Brain pericyte (primary cell): ENCODE measurements at regions not wholly inside any gene's neighbourhood (a gene's known extent, or its start where the extent isn't known, plus 50 kb on each side); places are given as distances from the start of the nearest gene placed in this dataset.

ENCODE experiments used
- DNase-seq: peaks from one replicate; pipeline ENCODE4 v3.0.0-alpha.2; 2012; ENCODE audit warnings: low read depth, low spot score

DNA sequence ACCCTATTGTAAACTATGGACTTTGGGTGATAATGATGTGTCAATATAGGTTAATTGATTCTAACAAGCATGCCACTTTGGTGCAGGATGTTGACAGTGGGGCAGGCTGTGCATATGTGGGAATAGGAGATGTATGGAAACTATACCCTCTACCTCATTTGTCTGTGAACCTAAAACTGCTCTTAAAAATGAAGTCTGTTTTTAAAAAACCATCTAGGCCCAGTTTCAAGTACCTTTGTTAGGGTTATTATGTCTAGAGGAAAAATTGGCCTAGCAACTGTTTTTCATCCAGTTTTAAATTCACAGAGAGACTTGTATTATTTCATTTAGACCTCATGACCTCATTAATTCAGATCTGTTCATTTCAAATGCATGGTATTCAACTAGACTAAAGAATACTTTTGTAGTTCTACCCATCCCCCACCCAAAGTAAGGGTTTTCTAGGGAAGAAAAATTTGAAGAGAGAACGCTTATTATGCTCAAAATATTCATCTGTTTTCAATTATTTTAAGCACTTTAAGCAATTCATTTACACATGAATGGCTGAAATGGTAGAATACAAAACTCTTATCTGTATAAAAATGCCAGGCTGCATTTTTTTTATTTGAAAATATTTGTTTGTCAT lies 1781.9 kb upstream of the MIR17HG start:
- no peak for DNase-seq

DNA sequence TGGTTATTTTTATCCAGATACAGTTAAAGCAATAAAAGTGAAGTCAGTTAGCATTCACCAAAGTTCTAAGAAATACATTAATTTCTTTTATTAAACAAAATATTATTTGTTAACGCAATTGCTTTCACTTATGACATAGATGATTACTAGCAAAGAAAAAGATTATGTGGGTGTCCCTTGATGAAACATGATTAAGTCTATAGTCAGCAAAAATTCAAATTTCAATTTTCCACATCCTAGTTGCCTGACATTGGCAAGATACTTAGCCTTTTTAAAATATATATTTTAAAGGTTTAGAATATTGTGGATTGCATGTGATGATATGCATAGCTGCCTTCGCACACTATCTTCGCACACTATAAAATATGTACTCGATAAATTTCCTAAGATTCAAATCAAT lies 1780.5 kb upstream of the MIR17HG start:
- no peak for DNase-seq

DNA sequence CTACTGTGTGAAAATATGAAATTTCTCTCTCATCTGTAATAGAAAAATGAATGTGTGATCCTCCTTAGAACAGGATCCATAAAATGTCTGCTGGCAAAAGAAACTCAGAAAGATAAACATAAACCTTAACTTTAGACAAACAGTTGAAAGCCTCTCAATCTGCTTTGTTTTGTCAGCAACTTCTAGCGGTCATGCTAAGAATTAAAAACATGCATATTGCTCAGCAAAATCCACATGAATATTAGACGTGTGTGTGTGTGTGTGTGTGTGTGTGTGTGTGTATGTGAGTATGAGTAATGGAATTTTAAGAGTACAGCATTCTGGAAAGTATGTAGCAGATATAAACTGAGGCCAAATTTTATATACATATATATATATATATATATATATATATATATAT lies 1779.2 kb upstream of the MIR17HG start:
- peak; percentile 62 for DNase-seq

DNA sequence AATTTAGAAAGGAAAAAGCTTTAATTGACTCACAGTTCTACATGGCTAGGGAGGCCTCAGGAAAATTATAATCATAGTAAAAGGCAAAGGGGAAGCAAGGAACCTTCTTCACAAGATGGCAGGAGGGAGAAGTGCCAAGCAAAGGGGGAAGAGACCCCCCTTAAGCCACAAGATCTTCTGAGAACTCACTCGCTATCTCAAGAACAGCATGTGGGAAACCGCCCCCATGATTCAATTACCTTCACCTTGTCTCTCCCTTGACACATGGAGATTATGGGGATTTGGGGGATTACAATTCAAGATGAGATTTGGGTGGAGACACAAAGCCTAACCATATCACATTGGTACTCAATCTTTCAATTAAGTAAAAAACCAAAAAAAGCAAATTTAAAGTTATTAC lies 1778.7 kb upstream of the MIR17HG start:
- DNase-seq, result no peak

DNA sequence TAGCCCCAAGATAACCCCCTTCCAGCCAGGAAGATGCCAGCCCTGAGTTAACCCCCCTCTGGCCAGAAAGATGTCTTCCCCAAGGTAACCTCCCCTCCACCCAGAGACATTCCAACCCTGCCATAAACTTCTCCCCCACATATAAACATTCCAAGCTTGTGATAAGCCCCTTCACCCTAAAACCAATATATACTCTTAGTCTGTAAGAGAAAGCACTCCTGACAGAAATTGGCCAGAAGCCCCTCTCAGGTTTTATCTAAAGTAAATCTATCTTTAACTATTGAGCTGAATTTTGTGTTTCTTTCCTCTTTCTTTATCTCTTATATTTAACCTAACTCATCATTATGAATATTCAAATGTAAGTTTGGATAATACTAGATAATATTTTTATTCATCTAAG lies 1775.8 kb upstream of the MIR17HG start:
- no peak for DNase-seq

DNA sequence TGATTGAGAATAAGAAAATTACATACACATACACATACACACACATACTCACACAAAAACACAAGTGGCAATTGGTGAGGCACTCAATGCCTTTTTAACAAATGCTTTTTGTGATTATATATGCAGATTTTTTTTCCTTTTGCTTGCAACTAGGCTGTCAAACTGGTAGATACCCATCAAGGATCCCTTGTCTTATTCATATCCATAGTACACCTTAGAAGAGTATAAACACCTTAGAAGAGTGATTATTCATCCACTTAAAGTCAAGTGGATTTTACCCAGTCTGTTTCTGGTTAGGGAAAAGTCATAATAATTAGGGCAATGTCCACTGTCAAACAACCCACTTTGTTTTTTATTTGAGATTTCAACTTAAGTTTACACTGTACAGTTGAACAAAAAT lies 1773.4 kb upstream of the MIR17HG start:
- DNase-seq, result no peak

DNA sequence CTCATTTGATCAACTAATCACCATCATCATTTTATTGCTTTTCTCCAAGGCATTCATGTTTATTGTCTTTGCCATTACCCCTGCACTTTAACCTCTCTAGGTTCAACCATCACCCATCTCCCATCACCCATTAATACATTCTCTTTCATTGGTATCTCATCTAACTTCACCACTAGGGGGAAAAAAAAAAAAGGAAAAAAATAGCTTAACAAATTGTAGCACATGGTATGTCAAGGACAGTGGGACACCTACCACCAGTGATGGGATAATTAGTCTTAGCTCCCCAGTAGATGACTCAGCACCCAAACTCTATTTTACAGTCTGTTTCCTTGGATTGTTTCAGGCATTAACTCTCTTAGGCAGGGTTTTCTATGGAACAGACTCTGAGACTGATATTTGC lies 1770.2 kb upstream of the MIR17HG start:
- DNase-seq, result no peak

DNA sequence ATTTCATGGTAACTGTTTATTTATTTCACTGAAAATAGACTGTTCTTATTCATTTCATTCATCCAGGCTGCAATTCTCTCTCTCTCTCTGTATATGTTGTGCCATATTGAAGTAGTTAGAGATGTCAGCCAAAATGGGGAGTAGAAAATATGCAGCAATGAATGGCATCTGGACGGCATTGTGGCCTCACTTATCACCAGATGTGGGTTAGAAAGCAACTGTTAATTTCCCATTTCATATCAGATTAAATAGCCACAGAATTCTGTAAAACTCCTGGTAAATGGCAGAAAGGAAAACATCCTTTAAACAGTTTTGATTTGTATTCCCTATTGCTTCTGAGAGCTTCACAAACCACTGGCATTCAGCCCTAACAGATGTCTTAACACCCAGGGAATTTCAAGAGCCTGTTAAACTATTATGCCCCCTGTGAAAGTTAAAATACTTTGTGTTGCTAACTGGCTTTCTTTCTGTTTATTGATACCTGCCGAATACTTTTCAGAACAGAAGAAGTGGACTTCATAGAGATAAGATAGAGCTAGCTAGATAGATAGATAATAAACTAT lies 1763.3 kb upstream of the MIR17HG start:
- DNase-seq, result no peak

DNA sequence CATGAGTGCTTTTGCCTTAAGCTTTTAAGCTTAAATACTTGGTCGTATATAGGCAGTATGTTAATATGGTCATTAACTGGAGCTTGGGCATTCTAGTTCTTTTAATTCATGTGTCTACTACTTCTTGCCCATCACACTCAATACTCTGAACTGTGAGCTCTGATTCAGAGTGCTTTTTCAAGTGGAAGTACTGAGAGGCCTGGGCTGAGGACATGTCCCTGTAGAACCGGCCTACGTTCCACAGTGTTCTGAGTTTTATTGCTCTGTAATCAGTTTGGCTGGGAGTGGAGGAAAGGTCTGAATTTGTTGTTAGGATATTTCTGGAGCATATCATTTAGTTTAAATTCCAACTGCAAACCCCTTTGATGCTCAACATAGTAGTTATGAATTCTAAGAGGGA lies 1744.8 kb upstream of the MIR17HG start:
- no peak for DNase-seq

DNA sequence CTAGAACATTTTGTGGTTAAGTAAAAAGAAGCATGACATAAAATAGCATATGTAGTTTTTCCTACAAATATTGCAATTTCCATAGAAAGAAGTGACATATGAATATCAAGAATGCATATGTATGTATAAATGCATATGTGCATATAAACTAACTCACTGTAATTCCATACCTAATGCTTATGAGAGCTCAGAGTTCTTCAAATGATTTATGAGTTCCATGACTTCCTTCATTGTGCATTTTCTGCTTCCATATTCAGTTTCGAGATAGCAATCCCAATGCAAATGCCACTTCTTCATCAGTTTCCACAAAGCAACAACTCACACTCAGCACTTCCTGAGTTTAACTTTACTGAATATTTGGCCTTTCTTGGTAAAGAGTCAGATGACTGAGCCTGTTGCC lies 1744.3 kb upstream of the MIR17HG start:
- DNase-seq, result no peak

DNA sequence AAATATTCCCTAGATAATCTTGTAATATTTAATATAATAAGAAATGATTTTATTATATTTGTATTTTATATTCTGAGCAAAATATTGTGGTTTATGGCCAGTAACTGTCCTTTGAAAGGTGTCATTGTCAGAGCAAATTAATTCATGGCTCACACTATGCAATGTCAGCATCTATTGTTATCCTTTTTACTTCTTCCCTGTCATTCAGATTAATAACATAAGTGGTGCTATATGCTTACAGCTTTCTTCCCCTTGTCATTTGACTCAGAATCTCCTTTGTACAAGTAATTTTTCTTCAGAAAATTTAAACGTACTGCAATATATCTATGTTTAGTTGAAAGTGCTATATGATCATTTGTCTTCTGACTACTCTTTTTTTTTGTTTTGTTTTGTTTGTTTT lies 1738.2 kb upstream of the MIR17HG start:
- no peak for DNase-seq

DNA sequence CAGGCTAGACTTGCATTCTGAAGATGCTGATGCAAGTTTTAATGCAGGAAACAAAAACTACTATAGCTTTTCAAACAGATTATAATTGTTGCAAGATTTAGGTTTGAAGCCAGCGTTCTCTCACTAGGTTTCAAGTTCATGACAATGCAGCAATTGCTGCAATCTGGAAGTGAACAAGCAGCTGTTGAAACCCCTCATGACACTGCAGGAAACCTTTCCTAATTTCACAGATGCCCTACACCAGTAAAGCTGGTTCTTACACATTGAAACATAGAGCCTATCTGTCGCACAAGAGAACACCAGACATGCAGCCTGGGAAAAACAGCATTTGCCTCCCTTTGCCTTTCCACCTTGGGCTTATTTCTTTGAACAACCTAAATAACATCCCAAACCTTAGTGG lies 1737.2 kb upstream of the MIR17HG start:
- no peak for DNase-seq

DNA sequence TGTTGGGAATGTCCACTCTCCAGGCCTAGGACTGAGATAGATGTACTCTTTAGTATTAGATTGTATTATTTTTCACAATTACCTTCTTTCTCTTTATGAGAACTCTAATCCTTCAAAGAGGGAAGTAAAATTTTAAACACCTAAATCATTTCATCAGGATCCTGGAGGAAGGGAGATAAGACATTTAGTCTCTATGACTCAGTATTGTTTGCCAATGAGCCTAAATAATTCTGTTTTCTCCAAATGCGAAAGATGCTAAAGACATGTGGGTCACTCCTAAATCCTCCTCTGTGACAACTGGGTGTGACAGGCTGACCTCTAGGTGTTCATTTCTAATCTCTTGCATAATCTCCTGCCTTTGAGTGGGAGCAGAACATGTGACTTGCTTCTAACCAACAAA lies 1736.6 kb upstream of the MIR17HG start:
- no peak for DNase-seq

DNA sequence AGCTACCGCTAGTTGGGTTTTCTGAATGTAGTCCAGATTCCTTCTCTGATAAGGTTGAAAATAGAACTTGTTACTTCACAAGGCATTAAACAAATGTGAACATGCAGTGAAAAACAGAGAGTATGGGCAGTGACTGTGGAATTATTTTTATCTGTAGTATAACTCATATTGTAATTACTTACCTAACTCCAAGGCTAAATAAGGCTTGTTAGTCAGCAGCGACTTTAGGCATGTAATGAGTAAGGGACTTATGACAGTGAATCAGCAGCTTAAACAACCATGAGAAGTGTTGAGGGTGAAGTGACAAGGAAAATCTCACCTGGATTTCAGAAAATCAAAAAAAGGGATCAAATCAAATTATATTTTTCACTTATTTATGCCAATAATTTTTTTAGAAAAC lies 1719.5 kb upstream of the MIR17HG start:
- no peak for DNase-seq

DNA sequence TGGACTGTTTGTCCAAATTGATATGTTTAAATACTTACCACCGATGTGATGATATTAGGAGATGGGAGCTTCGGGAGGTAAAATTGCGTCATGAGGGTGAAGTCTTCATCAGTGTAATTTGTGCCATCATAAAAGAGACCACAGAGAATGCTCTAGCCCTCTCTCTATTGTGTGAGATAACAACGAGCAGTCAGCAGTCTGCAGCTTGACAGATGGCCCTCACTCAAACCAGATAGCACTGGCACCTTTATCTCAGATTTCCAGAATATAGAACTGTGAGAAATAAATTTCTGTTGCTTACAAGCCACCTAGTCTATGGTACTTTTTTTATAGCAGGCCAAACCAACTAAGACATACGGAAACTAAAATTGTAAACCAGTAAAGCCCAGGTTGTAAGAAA lies 1718.9 kb upstream of the MIR17HG start:
- no peak for DNase-seq

DNA sequence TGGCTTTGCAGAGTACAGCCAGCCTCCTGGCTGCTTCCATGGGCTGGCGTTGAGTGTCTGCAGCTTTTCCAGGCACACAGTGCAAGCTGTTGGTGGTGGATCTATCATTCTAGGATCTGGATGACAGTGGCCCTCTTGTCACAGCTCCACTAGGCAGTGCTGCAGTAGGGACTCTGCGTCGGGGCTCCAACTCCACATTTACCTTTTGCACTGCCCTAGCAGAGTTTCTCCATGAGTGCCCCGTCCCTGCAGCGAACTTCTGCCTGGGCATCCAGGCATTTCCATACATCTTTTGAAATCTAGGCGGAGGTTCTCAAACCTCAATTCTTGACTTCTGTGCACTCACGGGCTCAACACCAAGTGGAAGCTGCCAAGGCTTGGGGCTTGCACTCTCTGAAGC lies 1697.3 kb upstream of the MIR17HG start:
- DNase-seq, result no peak

DNA sequence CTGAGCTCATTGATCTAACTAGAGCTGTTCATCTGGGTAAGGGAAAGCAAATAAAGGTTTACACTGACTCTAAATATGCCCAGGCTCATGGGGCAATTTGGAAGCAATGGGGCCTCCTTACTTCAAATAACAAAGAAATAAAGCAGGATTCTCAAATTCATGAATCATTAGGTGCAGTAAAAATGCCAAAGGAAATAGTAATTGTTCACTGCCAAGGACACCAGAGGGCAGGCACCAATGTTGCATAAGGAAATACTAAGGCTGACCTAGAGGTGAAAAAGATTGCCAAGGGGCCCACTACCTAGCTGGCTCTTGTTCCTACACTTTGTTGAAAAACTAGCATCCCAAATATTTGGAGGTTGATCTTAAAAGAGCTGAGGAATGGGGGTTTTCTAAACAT lies 1686.7 kb upstream of the MIR17HG start:
- DNase-seq, result no peak

DNA sequence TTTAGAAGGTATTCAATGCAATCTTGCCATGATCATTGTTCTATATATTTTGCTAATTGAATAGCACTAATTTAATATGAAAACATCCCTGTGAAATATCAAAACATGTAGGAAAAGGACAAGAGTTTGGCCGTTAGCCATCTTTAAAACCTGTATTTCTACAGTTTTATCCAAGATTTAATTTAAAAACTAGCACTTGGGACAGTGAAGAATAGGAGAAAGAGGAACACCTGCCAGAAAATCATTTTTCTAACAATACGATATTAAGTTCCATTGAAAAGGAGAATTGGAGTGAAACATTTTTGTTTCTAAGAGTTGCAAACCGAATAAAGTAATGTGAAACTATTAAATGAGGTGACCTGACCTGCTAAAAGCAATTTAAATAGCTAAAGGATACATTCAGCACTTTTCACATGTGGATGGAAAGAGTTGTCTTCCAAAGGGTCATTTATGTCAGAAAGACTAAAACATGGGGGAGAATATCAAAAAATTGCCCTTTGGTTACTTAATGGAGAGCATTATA lies 1673.6 kb upstream of the MIR17HG start:
- DNase-seq, result no peak

DNA sequence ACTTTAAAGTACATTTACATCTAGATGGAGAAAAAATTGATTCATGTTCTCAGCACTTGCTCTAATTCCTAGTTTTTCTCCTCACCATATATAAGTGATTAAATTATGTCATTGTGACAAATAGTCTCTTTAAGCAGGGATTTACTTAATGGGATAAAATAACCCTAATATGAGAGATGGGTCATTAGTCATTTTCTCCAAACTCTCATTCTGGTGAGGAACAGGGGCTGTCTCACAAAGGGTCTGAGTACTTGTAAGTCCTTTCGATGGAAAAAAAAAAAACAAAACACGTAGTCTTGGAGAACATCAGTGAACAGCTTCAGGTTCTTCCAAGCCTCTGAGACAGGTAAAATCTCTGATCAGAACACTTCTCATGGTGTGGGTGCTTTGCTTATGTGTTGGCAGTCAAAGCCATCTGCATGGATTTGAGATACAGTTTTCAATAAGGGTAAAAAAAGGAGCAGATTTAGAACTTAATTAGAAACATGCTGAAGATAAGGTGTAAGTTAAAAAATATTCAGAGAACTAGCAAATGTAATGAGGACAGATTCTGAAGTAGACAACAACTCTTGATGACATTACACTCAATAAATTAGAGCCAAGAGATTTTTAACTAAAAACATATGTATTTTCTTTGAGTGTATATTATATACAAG lies 1668.9 kb upstream of the MIR17HG start:
- no peak for DNase-seq

DNA sequence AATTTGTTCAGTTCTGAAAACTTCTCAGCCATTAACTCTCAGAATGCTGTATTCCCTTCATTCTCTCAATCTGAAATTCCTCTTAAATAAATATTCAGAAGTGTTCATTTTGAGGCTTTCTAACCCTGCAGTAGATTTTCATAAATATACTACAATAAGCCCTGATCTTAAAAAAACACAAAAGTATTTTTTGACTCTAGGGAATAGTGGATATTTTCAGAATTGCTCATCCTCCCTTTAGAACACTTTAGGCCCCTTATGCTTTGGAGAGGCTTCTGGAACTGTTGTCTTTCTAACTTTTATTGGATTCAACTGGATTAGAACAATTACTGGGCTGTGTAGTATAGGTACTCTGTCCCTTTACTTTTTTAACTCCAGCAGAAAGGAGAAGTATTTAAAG lies 1662.6 kb upstream of the MIR17HG start:
- DNase-seq, result peak; percentile 25

DNA sequence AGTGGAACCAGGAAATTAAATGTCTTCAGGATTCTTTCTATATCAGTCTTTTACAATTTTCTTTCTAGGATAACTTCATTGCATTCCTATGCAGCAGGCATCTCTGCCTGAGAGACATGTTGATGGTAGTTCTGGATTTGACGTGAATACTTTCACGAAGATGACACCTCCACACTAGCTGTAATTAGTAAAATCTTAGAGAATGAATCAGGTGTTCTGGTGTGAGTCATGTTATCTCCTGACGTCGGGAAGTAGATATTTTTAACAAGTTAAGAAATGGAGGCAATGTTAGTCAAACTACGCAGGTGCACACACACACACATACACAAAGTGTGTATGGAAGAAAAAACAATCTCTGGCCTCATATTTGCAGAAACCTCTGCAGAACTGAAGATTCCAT lies 1661.3 kb upstream of the MIR17HG start:
- DNase-seq, result no peak

DNA sequence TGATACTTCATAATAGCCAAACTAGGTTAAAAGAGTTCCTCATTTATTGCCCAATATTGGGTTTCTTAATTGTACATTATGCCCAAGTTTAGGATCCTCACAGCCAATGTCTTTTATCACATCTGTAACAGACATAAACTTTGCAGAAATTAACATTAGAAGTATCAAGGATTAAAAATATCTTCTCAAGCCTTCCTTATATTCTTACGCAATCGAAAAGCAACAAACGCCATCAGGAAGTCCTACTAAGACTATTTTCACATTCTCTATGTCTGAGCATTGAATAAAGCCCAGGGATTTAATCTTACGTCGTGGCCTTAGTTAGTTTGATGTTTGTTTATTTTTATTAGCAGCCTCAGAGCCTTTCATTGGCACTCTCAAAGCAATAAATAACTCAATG lies 1660.4 kb upstream of the MIR17HG start:
- no peak for DNase-seq

DNA sequence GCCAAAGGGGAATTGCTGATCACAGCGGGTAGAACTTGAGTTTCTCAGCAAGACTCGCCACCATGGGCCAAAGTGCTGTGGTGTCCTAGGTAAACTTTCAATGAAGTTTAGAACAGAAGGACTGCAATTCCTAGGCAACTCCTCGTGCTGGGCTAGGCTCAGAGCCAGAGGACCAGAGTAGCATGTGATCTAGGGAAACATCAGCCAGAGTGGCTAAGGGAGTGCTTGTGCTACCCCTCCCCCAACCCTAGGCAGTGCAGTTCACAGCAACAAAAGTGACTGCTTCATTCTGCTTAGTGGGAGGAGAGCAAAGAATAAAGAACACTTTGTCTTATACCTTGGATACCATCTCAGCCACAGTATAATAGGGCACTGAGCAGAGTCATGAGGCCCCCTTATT lies 1658.6 kb upstream of the MIR17HG start:
- DNase-seq, result no peak
